Ascending aorta (tissue), 2 donors: ENCODE measurements at regions not wholly inside any gene's neighbourhood (a gene's known extent, or its start where the extent isn't known, plus 50 kb on each side); places are given as distances from the start of the nearest gene placed in this dataset.

Experiments
- DNase-seq, 2 donors: peaks; one replicate each; pipeline ENCODE4 v3.0.0-alpha.2; 2019; ENCODE audit warnings: low spot score in 2 of 2
- H3K27ac ChIP-seq, 2 donors: fragments of 200-600 bp; sonication (generic); one replicate each; pipeline ENCODE4 v1.5.1; 2016 to 2017; ENCODE audit warnings: mild to moderate bottlenecking in 1 of 2
- H3K27me3 ChIP-seq: fragments of 200-600 bp; sonication (generic); one replicate; pipeline ENCODE4 v1.5.1; 2017
- H3K36me3 ChIP-seq, 2 donors: fragments of 200-600 bp; sonication (generic); one replicate each; pipeline ENCODE4 v1.5.1; 2016
- H3K4me1 ChIP-seq, 2 donors: fragments of 200-600 bp; sonication (generic); one replicate each; pipeline ENCODE4 v1.5.1; 2016 to 2017; ENCODE audit warnings: mild to moderate bottlenecking in 1 of 2
- H3K4me3 ChIP-seq, 2 donors: fragments of 200-600 bp; sonication (generic); one replicate each; pipeline ENCODE4 v1.5.1; 2016 to 2017; ENCODE audit warnings: mild to moderate bottlenecking in 1 of 2
- H3K9me3 ChIP-seq, 2 donors: fragments of 200-600 bp; sonication (generic); one replicate each; pipeline ENCODE4 v1.5.1; 2016
- intact Hi-C: fragments of 100-400 bp; cut with DNase I; formaldehyde crosslinking; loops from one replicate; pipeline ENCODE4 v1.15.1; 2023
- TF ChIP-seq, protein P1 (sequence below), 3 experiments: fragments of 200-600 bp in 2 of 3; fragments of 450-650 bp in 1 of 3; sonication (generic) in 2 of 3; IDR thresholded peaks; one replicate each; pipeline ENCODE4 v1.5.1; 2016 to 2019; ENCODE audit warnings: antibody characterized with exemption in 3 of 3, mild to moderate bottlenecking in 1 of 3, moderate library complexity in 1 of 3

DNA sequence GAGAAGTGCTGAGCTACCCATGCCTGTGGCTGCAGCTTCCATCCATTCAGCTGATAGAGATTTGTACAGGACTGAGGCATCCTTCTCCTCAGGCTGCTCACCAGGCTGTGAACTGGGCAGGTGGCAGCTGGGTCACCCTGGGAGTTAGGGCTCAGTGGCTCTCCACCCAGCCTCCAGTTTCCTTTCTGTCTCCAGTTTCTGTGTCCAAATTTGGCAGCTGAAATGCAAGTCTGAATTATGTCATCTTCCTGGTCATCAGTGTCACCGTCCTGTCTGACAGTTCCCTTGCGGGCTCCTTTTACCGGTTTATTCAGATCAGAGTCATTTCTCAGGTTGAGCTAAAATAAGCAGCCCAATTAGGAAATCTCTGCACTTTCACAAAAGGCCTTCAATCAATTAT is 93.3 kb downstream of the EDN1 start:
- TF ChIP-seq, protein P1, sequence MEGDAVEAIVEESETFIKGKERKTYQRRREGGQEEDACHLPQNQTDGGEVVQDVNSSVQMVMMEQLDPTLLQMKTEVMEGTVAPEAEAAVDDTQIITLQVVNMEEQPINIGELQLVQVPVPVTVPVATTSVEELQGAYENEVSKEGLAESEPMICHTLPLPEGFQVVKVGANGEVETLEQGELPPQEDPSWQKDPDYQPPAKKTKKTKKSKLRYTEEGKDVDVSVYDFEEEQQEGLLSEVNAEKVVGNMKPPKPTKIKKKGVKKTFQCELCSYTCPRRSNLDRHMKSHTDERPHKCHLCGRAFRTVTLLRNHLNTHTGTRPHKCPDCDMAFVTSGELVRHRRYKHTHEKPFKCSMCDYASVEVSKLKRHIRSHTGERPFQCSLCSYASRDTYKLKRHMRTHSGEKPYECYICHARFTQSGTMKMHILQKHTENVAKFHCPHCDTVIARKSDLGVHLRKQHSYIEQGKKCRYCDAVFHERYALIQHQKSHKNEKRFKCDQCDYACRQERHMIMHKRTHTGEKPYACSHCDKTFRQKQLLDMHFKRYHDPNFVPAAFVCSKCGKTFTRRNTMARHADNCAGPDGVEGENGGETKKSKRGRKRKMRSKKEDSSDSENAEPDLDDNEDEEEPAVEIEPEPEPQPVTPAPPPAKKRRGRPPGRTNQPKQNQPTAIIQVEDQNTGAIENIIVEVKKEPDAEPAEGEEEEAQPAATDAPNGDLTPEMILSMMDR (IDR thresholded peaks at IDR 0.05): no peak
- Histone ChIP-seq H3K27me3 (no peaks in the 10 kb centered on the region), H3K4me3 (no peak overlapping the region), H3K27ac (peak overlapping the region; percentile 72 to 78), H3K9me3 (peaks cover 0 to 2% of the 10 kb centered on the region in 2 donors), H3K4me1 (peaks cover 4 to 13% of the 10 kb centered on the region in 2 donors), H3K36me3 (peaks cover 0 to under 1% of the 10 kb centered on the region in 2 donors)
- no peak for DNase-seq
- intact Hi-C loops: loop anchor here (1.0 to 10.0 kb wide), 2 partner anchors 29 to 89 kb away; partner anchors contain the start of gene EDN1

DNA sequence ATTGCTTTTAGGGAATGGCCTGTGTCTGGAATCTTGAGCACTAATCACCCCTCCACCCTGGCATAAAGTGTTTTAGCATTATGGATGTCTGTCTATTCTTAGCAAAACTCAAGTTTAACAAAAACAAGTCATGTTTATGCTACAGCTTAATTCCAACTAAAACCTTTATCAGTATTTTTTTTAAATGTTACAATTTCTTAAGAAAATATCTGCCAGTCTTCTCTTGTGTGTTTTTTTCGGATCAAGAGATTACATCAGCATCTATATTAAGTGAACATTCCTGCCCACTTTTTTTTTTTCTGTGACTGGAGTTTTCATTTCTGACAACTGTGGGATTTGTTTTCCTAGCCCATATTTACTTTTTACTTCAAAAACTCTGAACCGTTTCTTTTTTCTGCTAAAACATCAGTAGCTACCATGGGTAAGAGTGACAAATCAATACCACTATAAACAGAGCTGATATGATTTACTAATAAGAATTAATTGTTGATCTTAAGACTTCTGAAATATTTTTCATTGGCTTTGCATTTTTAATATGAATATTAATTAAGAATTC is 94.3 kb downstream of the EDN1 start:
- peak overlapping the region; percentile 72 to 78 for H3K27ac ChIP-seq
- DNase-seq: no peak
- intact Hi-C loops: loop anchor here (10.0 kb wide), 1 partner anchor 90 kb away; the partner anchor contains the start of gene EDN1

DNA sequence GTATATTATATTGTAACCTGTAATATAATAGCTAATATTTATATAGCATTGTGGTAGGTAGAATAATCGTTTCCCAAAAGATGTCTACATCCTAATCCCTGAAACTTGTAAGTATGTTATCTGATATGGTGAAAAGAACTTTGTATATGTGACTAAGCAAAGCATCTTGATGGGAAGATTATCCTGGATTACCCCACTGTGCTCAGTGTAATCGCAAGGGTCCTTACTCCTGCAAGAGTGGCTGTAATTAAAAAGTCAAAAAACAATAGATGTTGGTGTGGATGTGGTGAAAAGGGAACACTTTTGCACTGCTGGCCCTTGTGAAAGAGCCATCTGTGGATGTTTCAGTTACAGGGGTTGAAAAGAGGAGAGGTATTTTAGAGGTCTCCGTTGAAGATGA is 95.2 kb downstream of the EDN1 start:
- DNase-seq: no peak
- H3K27ac ChIP-seq: peak overlapping the region; percentile 72 to 78
- H3K27me3 ChIP-seq: no peaks in the 10 kb centered on the region
- no peak overlapping the region for H3K4me3 ChIP-seq
- TF ChIP-seq, protein P1 (IDR thresholded peaks at IDR 0.05): no peak
- no peaks in the 10 kb centered on the region for H3K9me3 ChIP-seq
- no peaks in the 10 kb centered on the region for H3K36me3 ChIP-seq
- intact Hi-C loops: loop anchor here (5.0 to 10.0 kb wide), 2 partner anchors 37 to 91 kb away; partner anchors contain the start of gene EDN1
- H3K4me1 ChIP-seq: peaks cover 4 to 13% of the 10 kb centered on the region in 2 donors

More for the DNA sequence above, 94.3 kb downstream of the EDN1 start:
- H3K4me3 ChIP-seq: no peak overlapping the region
- H3K9me3 ChIP-seq: no peaks in the 10 kb centered on the region
- H3K36me3 ChIP-seq: no peaks in the 10 kb centered on the region
- no peaks in the 10 kb centered on the region for H3K27me3 ChIP-seq
- H3K4me1 ChIP-seq: peaks cover 4 to 13% of the 10 kb centered on the region in 2 donors
- TF ChIP-seq, protein P1 (IDR thresholded peaks at IDR 0.05): no peak

DNA sequence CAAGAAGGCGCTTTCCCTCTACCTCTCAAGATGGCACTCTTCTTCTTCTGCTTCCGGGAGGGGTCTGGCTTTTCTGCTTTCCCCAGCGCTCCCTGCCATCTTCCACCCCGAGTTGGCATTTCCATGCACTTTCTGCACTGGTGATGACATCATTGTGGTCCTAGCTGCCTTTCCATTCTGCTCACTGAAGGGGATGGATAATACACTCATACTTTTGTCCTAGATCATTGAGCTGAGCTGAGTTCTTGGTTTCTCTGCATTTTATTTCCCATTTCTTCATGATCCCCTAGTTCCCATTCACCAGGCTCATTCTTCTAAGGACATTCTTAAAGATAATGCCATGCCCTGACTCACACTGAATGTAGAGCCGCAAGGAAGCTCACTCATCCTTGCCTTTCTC is 96.7 kb downstream of the EDN1 start:
- intact Hi-C loops: loop anchor here (5.0 to 10.0 kb wide), 2 partner anchors 35 to 92 kb away; partner anchors contain the start of gene EDN1
- TF ChIP-seq, protein P1 (IDR thresholded peaks at IDR 0.05): no peak
- Histone ChIP-seq H3K9me3 (no peaks in the 10 kb centered on the region), H3K4me1 (peaks cover 4 to 13% of the 10 kb centered on the region in 2 donors), H3K4me3 (no peak overlapping the region), H3K27ac (no peak overlapping the region), H3K36me3 (no peaks in the 10 kb centered on the region), H3K27me3 (no peaks in the 10 kb centered on the region)
- DNase-seq: no peak

DNA sequence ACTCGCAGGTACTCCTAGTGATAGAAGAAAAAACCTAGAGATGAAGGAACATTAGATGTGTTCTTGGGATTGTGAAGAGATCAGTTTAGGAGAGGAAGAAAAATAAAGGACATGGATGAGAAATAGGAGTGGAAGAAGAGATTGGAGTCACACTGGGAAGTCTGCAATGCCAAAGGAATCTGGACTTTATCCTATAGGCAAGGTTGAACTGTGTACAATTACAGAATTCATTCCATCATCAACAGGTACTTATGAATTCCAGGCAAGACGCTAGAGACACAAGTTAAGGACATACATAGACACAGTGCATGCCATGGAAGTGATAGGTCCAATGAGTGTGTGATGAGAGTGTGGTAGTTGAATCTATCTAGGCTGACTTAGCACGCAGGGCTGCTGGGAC is 101.3 kb downstream of the EDN1 start:
- H3K27ac ChIP-seq: no peak overlapping the region
- TF ChIP-seq, protein P1 (IDR thresholded peaks at IDR 0.05): no peak
- H3K9me3 ChIP-seq: no peaks in the 10 kb centered on the region
- H3K4me3 ChIP-seq: no peak overlapping the region
- peaks cover 0 to 5% of the 10 kb centered on the region in 2 donors for H3K4me1 ChIP-seq
- DNase-seq: no peak
- no peaks in the 10 kb centered on the region for H3K27me3 ChIP-seq
- intact Hi-C loops: no loop called here
- H3K36me3 ChIP-seq: no peaks in the 10 kb centered on the region
